Esophagus muscularis mucosa (tissue), 3 donors: ENCODE measurements at regions not wholly inside any gene's neighbourhood (a gene's known extent, or its start where the extent isn't known, plus 50 kb on each side); places are given as distances from the start of the nearest gene placed in this dataset.

Experiments
- CTCF ChIP-seq, 3 experiments: fragments of 200-600 bp in 2 of 3; fragments of 450-650 bp in 1 of 3; sonication (generic) in 2 of 3; IDR thresholded peaks; one replicate each; pipeline ENCODE4 v1.5.1; 2017 to 2019; ENCODE audit warnings: antibody characterized with exemption in 3 of 3, mild to moderate bottlenecking in 2 of 3, moderate library complexity in 1 of 3
- POLR2A ChIP-seq: fragments of 450-650 bp; IDR thresholded peaks from one replicate; pipeline ENCODE4 v1.6.1; 2017; ENCODE audit warnings: antibody characterized with exemption, moderate library complexity, mild to moderate bottlenecking, low read depth
- POLR2AphosphoS5 ChIP-seq, 2 donors: sonication (generic); formaldehyde crosslinking; IDR thresholded peaks; one replicate each; pipeline ENCODE4 v1.6.1; 2017; ENCODE audit warnings: antibody characterized with exemption in 2 of 2

DNA sequence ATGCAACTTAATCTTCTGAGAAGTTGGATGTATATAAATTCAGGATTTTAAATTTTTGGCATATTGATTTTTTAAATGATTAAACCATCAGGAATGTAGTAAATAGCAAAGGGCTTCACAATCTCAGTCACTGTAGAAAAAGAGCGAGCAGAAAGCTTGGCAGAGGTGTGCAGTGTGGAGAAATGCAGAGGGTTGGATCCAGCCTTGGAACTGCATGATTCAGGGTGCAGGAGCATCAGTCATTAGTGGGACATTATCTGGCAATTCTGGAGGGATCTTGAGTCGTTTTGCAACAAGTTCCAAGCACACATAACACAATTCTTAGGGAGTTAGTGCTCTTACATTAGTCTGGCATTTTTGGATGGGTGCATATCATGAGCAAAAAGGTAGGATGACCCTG is 267.9 kb downstream of the PLA2G4A start:
- TF ChIP-seq POLR2AphosphoS5 (IDR thresholded peaks at IDR 0.05) (no peak), CTCF (IDR thresholded peaks at IDR 0.05) (no peak), POLR2A (no peak)
